ENCODE measurements at regions not wholly inside any gene's neighbourhood (a gene's known extent, or its start where the extent isn't known, plus 50 kb on each side); places are given as distances from the start of the nearest gene placed in this dataset.
"Not testable (repeated sequence)": the region's sequence is repeated elsewhere in the genome, so short reads cannot be mapped to it uniquely, and the experiment has no call there.

- no peak for DNase-seq
Measured at GRCh38 chr4:111994392-111994791, 150.9 kb upstream of the FAM241A start.

DNA sequence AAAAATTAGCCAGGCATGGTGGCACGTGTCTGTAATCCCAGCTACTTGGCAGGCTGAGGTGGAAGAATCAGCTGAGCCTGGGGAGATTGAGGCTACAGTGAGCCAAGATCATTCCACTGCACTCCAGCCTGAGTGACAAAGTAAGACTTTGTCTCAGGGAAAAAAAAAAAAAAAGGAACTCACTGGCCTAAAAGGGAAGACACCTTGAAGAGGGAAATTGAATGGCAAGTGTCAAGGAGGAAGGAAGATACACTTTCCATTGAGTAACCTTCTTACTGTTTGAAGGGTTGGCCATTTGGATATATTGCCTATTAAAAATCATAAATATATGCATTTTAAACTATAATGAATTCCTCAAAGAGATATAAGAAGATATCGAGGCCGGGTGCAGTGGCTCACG is 147.5 kb upstream of the FAM241A start:
- DNase-seq: no peak

DNA sequence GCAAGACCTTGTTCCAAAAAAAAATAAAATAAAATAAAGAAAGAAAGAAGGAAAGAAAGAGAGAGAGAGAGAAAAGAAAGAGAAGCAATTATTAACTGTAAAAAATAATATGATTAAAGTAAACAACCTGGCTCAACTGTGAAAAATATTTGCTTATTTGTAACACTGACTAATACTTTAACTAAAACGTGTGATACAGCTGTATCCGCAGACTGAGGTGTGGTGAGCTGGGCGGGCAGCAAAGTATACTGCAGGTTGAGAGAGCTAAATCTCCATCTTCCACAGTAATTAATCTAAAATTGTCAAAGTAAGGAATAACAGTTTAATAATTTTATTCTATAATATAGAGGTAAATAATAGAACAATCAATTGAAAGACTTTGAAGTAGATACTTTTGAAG is 145.5 kb upstream of the FAM241A start:
- no peak for DNase-seq

DNA sequence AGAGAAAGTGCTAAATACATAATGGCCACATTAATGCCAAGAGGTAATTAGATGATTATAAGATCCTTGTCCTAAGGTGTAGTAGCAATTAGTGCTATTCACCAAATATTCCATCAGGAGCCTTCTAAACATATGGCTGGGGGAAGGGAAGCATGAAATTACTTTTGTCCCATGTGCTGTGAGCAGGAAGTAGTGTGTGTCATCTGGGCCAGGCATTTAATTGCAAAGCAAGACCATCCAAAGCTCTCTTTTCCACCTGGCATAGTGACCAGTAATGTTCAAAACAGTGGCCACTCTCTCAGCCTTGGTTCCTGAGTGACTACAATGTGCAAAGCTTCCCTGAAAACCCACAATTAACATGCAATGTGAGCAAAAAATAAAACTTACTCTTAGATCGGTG is 144.2 kb upstream of the FAM241A start:
- DNase-seq: no peak

DNA sequence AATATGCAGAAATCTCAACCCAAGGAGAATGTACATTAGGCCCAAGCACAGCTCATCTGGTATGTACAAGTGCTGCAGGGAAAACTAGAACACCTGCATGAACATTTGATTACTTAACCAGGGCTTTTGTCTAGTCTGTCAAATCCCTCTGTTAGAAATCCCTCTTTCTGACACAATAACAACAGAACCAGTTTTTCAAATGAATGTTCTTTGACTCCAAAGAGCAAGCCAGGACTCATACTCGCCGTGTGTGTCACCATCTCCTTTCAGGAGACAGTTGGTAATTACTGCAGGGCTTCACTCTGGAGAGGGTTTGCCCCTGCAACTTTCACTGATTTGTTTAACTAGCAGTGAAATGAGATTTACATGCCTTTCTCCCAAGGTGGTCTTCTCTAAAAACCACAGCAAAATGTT is 143.0 kb upstream of the FAM241A start:
- no peak for DNase-seq

GRCh38 chr4:112003231-112003907 is 141.9 kb upstream of the FAM241A start:
- no peak for DNase-seq

- DNase-seq: no peak
Measured at GRCh38 chr4:112005027-112005426, 140.2 kb upstream of the FAM241A start.

GRCh38 chr4:112007391-112007790 is 137.9 kb upstream of the FAM241A start:
- DNase-seq: no peak

- DNase-seq: no peak
Measured at GRCh38 chr4:112015960-112016359, 129.3 kb upstream of the FAM241A start.

DNA sequence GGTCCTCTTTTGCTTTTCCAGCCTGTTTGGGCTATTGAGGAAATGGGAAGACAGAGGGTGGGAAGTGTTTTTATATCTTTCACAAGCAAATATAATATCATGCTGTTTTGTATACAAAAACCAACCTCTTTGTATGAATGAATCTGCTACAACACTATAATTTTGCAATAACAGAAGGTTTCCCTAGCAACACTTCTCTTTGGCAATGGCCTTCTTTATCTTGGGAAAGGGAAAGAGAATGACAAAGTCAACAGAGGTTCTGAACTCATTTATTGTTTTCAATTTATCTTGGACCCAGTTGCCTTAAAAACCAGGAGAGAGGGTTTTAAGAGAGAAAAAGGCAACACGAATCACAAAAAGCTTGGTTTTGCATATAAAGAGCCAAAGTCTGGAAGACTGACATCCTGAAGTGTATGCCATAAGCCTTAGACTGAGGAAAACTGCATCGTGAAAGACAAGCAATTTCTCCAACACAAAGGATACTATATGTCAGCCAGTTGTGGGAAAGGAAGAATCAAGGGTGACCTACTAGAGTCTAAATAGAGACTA is 121.8 kb upstream of the FAM241A start:
- DNase-seq: no peak

DNA sequence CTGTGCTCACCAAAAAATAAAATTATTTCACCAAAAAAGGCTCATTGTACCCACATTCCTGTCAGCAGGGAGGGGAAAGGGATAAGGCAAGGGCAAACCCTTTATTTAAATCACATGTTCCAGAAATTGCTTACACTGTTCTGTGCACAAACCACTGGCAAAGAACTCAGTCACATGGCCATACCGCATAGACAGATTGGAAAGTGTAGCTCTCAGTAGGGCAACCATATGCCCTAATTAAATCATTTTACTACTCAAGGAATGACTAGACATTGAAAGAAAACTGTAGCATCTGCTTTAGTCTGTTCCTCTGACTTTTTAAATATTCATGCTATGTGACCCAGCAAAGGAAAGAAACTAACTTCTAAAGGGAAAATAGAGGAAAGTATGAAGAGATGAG is 119.2 kb upstream of the FAM241A start:
- no peak for DNase-seq

GRCh38 chr4:112029771-112030171 is 115.5 kb upstream of the FAM241A start:
- DNase-seq: no peak

DNA sequence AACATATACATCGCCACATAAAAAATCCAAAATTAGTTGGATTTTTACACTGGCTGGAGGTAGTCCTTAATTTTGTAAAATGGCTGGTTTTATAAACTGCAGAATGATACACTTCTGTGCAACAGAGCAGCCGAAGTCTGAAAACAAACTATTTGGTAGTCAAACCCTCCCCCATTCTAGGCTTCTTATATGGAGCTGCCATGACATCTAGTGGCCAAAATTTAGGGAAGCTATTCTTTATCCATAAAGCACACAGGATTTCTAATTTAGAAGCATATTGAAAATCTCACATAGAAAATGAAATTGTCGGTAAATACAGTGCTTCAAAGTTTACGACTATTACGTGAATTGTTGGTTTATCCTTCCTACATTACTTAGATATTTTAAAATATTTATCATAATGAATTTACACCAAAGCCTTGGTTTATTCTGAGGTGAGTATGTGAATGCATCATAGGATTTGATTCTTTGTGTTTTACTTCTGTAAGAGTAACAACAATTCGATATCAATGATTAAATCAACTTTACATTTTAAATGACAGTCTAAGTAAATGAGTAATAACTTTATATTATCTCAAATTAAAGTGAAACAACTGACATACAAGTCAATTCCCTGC is 113.4 kb upstream of the FAM241A start:
- peak in 12 of 58 donors; percentile 0 to 36 (median 5) for DNase-seq

GRCh38 chr4:112036886-112037285 is 108.4 kb upstream of the FAM241A start:
- no peak for DNase-seq

GRCh38 chr4:112038861-112039260 is 106.4 kb upstream of the FAM241A start:
- DNase-seq: no peak

DNA sequence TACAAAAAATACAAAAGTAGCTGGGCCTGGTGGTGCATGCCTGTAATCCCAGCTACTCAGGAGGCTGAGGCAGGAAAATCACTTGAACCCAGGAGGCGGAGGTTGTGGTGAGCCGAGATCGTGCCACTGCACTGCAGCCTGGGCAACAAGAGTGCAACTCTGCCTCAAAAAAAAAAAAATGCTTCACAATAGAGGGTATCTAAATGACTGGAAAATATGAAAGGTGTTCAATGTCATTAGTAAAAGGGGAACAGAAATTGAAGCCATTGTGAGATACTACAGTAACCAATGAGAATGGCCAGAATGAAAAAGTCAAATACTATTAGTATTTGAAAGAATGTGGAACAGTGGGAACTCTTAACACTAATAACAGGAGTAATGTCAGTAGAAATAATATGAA is 96.1 kb upstream of the FAM241A start:
- DNase-seq: not testable (repeated sequence)

- DNase-seq: no peak
Measured at GRCh38 chr4:112053825-112054350, 91.4 kb upstream of the FAM241A start.

DNA sequence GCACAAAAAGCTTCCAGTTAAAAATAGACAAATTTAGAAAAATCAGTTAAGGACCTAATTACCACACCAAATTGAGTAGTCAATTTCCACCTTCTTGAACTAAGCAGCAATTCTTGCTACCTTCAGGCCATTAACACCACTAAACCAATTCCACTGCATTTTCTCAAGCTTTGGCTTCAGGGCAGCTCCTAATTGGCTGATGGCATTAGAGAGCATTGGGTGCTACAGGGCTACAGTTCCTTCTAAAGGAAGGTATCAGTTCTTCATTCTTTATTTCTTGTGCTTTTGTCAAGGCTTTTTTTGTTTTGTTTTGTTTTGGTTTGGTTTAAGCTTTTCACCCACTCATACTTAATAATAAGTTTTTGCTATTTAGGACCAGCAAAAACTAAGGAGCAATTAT is 90.2 kb upstream of the FAM241A start:
- no peak for DNase-seq

DNA sequence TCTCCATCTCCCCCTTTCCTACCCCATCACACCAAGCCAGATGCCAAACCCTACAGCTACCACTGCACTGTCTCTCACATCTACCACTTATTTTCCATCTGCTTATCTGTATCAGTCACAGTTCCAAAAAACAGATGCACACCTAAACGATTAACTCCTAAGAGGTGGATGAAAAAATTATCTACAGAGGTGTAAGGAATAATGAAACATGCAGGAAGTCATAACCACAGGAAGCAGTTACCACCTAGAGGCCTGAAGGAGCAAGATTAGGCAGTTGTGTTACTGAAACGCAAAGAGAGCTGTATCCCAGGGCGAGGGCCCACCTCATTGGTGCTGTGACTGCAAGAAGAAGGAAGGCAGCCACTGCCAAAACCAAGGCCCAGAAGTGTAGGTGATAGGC is 87.8 kb upstream of the FAM241A start:
- no peak for DNase-seq

DNA sequence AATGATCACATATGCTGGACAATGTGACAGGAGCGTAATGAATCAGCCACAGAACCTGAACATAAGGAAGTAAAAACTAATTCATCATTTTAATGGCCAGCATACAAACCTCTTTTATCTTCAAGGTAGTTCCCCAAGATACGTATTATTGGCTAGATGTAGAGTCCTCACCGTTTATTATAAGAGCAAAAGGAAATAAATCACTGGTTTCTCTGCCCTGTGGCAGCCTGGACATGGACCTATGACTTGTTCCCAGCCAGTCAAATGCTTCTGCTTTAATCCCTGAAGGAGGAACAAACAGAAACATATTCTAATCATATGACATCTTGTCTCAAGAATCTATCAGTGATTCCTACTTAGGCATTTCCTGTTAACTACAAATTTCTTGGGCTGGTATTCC is 86.8 kb upstream of the FAM241A start:
- DNase-seq: no peak

DNA sequence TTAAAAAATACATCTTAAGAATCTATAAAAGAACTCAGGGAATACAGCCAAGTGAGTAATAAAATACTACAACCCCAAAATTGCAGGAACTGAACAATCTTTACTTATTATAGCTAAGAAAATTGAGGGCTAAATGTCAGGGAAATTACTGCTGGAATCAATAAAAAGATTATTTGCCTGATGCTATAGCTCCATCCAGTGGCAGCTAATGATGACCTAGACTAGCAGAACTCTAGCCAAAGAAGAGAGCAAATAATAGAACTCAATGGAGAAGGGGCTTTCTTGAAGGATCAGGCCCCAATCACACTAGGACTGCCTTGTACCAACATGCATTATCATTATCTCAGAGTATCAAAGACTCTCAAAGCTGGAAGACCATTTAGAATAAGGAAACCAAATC is 85.0 kb upstream of the FAM241A start:
- DNase-seq: no peak

GRCh38 chr4:112061207-112061817 is 83.9 kb upstream of the FAM241A start:
- no peak for DNase-seq
